ENCODE measurements at regions not wholly inside any gene's neighbourhood (a gene's known extent, or its start where the extent isn't known, plus 50 kb on each side); places are given as distances from the start of the nearest gene placed in this dataset.

- Mint-ChIP-seq H3K27ac (ENCODE audit: unreplicated experiment) (no peak overlapping the region), H3K27me3 (ENCODE audit: low read depth, unreplicated experiment) (peaks cover 6% of the 10 kb centered on the region), H3K4me1 (ENCODE audit: low read depth, unreplicated experiment) (no peaks in the 10 kb centered on the region), H3K36me3 (ENCODE audit: low read depth, unreplicated experiment) (no peaks in the 10 kb centered on the region), H3K9me3 (ENCODE audit: unreplicated experiment) (no peaks in the 10 kb centered on the region), H3K4me3 (ENCODE audit: unreplicated experiment) (no peak overlapping the region)
- Histone ChIP-seq H3K27me3 (ENCODE audit: insufficient read depth, low read length) (peaks cover 5% of the 10 kb centered on the region), H3K9ac (ENCODE audit: low read length) (no peak overlapping the region), H3K36me3 (ENCODE audit: insufficient read depth, low read length) (no peaks in the 10 kb centered on the region), H3K4me2 (ENCODE audit: low read length) (no peak overlapping the region), H3K79me2 (ENCODE audit: insufficient read depth, low read length) (no peaks in the 10 kb centered on the region), H3K4me3 (ENCODE audit: insufficient read depth, low read depth, low read length) (no peak overlapping the region), H2AFZ (ENCODE audit: low read depth, low read length) (no peak overlapping the region), H3K27ac (ENCODE audit: low read depth, low read length) (no peak overlapping the region), H4K20me1 (ENCODE audit: insufficient read depth, low read length) (no peaks in the 10 kb centered on the region), H3K4me1 (ENCODE audit: insufficient read depth, low read length) (no peaks in the 10 kb centered on the region), H3K9me3 (ENCODE audit: insufficient read depth, low read depth, low read length) (no peaks in the 10 kb centered on the region)
- DNase-seq (ENCODE audit: low read depth) (no peak), FAIRE-seq (no peak)
- TF ChIP-seq CTCF (IDR thresholded peaks at IDR 0.05; ENCODE audit: insufficient read depth, low read depth, low read length) (no peak), EZH2 (IDR thresholded peaks at IDR 0.05; ENCODE audit: insufficient read depth, low read length) (no peak)
These were observed 295.4 kb upstream of the SPRED2 start for GRCh38 chr2:65727816-65728215.

- H3K9me3 Mint-ChIP-seq (ENCODE audit: unreplicated experiment) = no peaks in the 10 kb centered on the region
- H3K36me3 ChIP-seq (ENCODE audit: insufficient read depth, low read length) = no peaks in the 10 kb centered on the region
- H3K4me3 ChIP-seq (ENCODE audit: insufficient read depth, low read depth, low read length) = no peak overlapping the region
- no peak for DNase-seq (ENCODE audit: low read depth)
- peaks cover 6% of the 10 kb centered on the region for H3K27me3 ChIP-seq (ENCODE audit: insufficient read depth, low read length)
- H3K27ac Mint-ChIP-seq (ENCODE audit: unreplicated experiment) = no peak overlapping the region
- no peak overlapping the region for H3K4me2 ChIP-seq (ENCODE audit: low read length)
- no peaks in the 10 kb centered on the region for H4K20me1 ChIP-seq (ENCODE audit: insufficient read depth, low read length)
- no peaks in the 10 kb centered on the region for H3K36me3 Mint-ChIP-seq (ENCODE audit: low read depth, unreplicated experiment)
- no peak overlapping the region for H3K4me3 Mint-ChIP-seq (ENCODE audit: unreplicated experiment)
- no peaks in the 10 kb centered on the region for H3K4me1 Mint-ChIP-seq (ENCODE audit: low read depth, unreplicated experiment)
- no peaks in the 10 kb centered on the region for H3K79me2 ChIP-seq (ENCODE audit: insufficient read depth, low read length)
- no peak for FAIRE-seq
- no peak overlapping the region for H3K9ac ChIP-seq (ENCODE audit: low read length)
- H3K27me3 Mint-ChIP-seq (ENCODE audit: low read depth, unreplicated experiment) = peaks cover 8% of the 10 kb centered on the region
- no peaks in the 10 kb centered on the region for H3K9me3 ChIP-seq (ENCODE audit: insufficient read depth, low read depth, low read length)
- no peak for TF ChIP-seq CTCF (IDR thresholded peaks at IDR 0.05; ENCODE audit: insufficient read depth, low read depth, low read length)
- no peak for TF ChIP-seq EZH2 (IDR thresholded peaks at IDR 0.05; ENCODE audit: insufficient read depth, low read length)
- no peaks in the 10 kb centered on the region for H3K4me1 ChIP-seq (ENCODE audit: insufficient read depth, low read length)
- H3K27ac ChIP-seq (ENCODE audit: low read depth, low read length) = no peak overlapping the region
- H2AFZ ChIP-seq (ENCODE audit: low read depth, low read length) = no peak overlapping the region
These were observed 295.0 kb upstream of the SPRED2 start for GRCh38 chr2:65727381-65727780.

- Histone ChIP-seq H3K27me3 (ENCODE audit: insufficient read depth, low read length) (peaks cover 6% of the 10 kb centered on the region), H3K79me2 (ENCODE audit: insufficient read depth, low read length) (no peaks in the 10 kb centered on the region), H3K4me3 (ENCODE audit: insufficient read depth, low read depth, low read length) (no peak overlapping the region), H3K9me3 (ENCODE audit: insufficient read depth, low read depth, low read length) (no peaks in the 10 kb centered on the region), H4K20me1 (ENCODE audit: insufficient read depth, low read length) (no peaks in the 10 kb centered on the region), H3K27ac (ENCODE audit: low read depth, low read length) (no peak overlapping the region), H3K36me3 (ENCODE audit: insufficient read depth, low read length) (no peaks in the 10 kb centered on the region), H2AFZ (ENCODE audit: low read depth, low read length) (no peak overlapping the region), H3K4me2 (ENCODE audit: low read length) (no peak overlapping the region), H3K4me1 (ENCODE audit: insufficient read depth, low read length) (no peaks in the 10 kb centered on the region), H3K9ac (ENCODE audit: low read length) (no peak overlapping the region)
- no peaks in the 10 kb centered on the region for H3K9me3 Mint-ChIP-seq (ENCODE audit: unreplicated experiment)
- H3K27me3 Mint-ChIP-seq (ENCODE audit: low read depth, unreplicated experiment) = peaks cover 12% of the 10 kb centered on the region
- H3K36me3 Mint-ChIP-seq (ENCODE audit: low read depth, unreplicated experiment) = no peaks in the 10 kb centered on the region
- no peaks in the 10 kb centered on the region for H3K4me1 Mint-ChIP-seq (ENCODE audit: low read depth, unreplicated experiment)
- no peak overlapping the region for H3K27ac Mint-ChIP-seq (ENCODE audit: unreplicated experiment)
- FAIRE-seq (no peak), DNase-seq (ENCODE audit: low read depth) (no peak)
- H3K4me3 Mint-ChIP-seq (ENCODE audit: unreplicated experiment) = no peak overlapping the region
- TF ChIP-seq CTCF (IDR thresholded peaks at IDR 0.05; ENCODE audit: insufficient read depth, low read depth, low read length) = no peak
These were observed 292.4 kb upstream of the SPRED2 start for GRCh38 chr2:65724752-65725151.
